ENCODE measurements at regions not wholly inside any gene's neighbourhood (a gene's known extent, or its start where the extent isn't known, plus 50 kb on each side); places are given as distances from the start of the nearest gene placed in this dataset.
"Not testable (repeated sequence)": the region's sequence is repeated elsewhere in the genome, so short reads cannot be mapped to it uniquely, and the experiment has no call there.

DNA sequence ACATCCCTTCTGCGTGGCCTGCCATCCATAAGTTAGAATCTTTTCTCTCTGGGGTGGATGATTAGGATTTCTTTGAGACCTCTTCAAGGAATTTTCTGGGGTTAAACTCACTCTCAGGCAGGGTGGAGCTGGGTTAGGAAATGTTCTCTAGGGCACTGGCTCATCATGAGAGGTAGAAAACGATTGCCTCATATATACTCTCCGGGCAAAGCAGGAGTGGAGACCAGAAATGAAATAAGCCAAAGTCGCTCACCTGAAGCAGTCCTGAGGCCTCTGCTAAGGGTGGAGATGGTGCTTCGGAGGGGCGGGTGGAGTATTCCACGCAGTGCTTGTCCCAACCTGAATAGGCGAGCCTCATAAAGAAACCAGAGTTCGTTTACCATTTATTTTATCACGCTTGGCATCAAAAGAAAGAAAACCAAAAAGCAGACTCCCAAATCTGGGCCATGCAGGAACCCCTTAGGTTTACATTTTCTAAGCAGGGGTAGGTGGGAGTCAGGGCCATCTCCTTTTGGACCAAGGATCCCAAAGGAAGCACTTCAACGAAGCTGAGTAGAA is 249.3 kb upstream of the MEIS1 start:
- no peak overlapping the region for H3K27ac ChIP-seq
- no peak for TF ChIP-seq ZFX (IDR thresholded peaks at IDR 0.05)
- TF ChIP-seq, protein P1, sequence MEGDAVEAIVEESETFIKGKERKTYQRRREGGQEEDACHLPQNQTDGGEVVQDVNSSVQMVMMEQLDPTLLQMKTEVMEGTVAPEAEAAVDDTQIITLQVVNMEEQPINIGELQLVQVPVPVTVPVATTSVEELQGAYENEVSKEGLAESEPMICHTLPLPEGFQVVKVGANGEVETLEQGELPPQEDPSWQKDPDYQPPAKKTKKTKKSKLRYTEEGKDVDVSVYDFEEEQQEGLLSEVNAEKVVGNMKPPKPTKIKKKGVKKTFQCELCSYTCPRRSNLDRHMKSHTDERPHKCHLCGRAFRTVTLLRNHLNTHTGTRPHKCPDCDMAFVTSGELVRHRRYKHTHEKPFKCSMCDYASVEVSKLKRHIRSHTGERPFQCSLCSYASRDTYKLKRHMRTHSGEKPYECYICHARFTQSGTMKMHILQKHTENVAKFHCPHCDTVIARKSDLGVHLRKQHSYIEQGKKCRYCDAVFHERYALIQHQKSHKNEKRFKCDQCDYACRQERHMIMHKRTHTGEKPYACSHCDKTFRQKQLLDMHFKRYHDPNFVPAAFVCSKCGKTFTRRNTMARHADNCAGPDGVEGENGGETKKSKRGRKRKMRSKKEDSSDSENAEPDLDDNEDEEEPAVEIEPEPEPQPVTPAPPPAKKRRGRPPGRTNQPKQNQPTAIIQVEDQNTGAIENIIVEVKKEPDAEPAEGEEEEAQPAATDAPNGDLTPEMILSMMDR (conservative IDR thresholded peaks at IDR 0.05) = no peak

DNA sequence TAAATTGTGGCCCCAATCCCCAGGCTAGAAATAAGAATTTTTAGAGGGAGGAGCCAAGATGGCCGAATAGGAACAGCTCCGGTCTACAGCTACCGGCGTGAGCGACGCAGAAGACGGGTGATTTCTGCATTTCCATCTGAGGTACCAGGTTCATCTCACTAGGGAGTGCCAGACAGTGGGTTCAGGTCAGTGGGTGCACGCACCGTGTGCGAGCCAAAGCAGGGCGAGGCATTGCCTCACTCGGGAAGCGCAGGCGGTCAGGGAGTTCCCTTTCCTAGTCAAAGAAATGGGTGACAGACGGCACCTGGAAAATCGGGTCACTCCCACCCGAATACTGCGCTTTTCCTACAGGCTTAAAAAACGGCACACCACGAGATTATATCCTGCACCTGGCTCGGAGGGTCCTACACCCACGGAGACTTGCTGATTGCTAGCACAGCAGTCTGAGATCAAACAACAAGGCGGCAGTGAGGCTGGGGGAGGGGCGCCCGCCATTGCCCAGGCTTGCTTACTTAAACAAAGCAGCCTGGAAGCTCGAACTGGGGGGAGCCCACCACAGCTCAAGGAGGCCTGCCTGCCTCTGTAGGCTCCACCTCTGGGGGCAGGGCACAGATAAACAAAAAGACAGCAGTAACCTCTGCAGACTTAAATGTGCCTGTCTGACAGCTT is 257.7 kb upstream of the MEIS1 start:
- H3K27ac ChIP-seq = not testable (repeated sequence)

DNA sequence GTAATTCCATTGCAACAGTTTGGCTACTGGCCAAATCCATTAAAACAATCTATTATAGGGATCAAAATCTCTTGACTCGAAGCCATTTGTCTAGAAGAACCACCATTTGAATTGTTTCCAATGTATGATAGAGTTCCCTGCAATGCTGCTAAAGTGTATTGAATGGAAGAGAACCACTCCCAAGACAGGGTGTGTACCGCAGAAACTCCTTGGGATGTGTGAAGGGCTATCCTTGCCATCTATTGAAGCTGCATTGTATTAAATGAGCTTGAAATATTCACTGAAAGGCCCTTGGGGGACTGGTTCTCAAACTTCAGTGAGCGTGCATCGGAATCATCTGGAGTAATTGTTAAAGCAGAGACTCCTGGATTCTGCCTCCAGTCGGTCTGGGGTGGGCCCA is 260.4 kb upstream of the MEIS1 start:
- TF ChIP-seq, protein P1 (conservative IDR thresholded peaks at IDR 0.05) = no peak
- TF ChIP-seq ZFX (IDR thresholded peaks at IDR 0.05) = no peak
- no peak overlapping the region for H3K27ac ChIP-seq

DNA sequence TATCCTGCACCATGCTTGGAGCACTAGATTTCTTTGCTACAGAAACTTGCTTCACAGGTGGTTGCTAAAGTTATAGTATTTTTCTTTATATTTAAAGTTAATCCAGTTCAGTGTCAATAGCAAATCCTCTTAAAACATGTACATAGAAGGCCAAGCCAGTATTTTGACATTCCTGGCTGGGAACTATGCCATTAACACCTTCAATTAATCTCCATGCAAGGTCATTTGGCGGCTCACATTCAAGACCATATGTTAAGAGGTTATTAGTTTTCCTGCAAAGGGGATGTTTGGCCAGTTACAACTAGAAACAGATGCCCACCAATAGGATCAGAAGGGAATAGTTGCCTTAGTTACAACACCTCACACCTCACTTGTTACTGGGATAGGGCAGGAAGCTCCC is 261.3 kb upstream of the MEIS1 start:
- H3K27ac ChIP-seq = no peak overlapping the region
- TF ChIP-seq, protein P1 (conservative IDR thresholded peaks at IDR 0.05) = no peak
- no peak for TF ChIP-seq ZFX (IDR thresholded peaks at IDR 0.05)

DNA sequence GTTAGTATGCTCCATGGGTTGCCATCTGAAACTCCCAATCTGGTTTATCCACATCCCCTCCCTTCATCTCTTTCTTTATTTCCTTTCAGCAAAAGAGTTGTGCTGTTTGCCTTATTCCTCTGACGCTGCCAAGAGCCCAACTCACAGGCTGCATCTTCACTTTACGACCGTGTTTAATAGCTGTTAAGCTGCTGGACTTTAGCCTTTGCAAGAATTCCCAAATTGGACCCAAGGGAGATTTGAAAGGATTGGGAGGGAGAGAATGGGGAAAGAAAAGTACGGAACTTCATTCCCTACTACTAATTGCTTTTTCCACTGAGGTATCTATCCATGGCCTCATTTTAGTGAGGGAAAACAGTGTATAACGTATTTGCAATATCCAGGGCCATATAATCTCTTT is 263.4 kb upstream of the MEIS1 start:
- no peak for TF ChIP-seq ZFX (IDR thresholded peaks at IDR 0.05)
- TF ChIP-seq, protein P1 (conservative IDR thresholded peaks at IDR 0.05) = no peak
- H3K27ac ChIP-seq = no peak overlapping the region

DNA sequence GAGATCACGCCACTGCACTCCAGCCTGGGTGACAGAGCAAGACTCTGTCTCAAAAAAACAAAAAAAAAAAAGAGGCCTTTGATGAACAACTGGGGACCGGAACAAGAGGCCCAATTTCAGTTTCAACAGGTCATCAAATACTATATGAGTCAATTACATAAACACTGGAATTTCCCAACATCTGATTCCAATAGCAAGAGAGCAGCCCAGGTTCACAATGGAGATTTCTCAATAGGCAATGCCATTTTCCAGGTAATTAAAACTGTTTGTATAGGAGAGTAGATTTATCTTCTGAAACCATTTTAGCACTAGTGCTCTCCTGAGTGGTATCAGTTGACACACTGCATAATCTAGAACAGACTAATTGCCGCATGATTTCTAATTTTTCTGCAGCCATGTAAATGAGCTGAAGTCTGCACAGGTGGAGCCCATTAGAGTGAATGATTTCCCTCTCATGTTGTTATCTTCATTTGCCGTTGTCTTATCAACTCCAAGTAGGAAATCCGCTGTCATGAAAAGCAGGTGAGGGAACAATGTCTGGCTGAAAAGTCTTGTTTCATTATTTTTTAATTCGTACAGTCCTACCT is 264.1 kb upstream of the MEIS1 start:
- no peak overlapping the region for H3K27ac ChIP-seq
- TF ChIP-seq, protein P1 (conservative IDR thresholded peaks at IDR 0.05) = no peak
- TF ChIP-seq ZFX (IDR thresholded peaks at IDR 0.05) = no peak

DNA sequence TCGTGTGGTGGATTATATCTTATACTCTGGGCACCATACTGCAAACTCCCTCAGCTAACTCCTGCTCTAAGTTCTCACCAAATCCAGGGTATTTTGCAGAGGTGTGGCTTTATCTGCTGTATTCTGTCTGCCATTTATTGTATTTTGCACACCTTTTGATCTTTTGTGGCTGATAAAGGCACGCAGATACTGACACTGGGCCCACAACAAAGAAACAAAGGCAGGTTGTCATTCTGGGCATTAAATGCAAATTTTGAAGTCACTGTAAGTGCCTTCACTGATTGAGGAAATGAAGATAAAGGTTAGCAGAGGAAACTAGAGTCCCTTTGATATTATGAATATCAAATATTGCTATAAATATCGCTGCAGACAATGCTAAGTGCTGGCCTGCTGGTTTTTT is 265.8 kb upstream of the MEIS1 start:
- TF ChIP-seq ZFX (IDR thresholded peaks at IDR 0.05) = no peak
- TF ChIP-seq, protein P1 (conservative IDR thresholded peaks at IDR 0.05) = no peak
- no peak overlapping the region for H3K27ac ChIP-seq

DNA sequence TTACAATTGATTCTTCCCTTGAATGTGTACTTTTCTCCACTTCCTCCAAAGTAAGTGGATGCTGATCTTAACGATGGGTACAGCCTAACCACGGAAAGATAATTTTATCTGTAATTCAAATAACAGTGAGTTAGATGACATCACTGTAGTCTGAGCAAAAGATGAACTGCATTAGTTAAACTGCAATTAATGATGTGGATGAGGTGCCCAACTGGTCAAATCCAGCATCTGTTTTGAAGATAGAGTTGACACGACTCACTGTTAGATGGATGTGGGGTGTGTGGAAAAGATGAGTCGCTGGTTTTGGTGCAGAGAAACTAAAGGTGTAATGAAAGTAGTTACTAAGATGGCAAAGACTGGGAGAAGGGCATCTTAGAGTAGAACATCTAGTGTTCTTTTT is 270.5 kb upstream of the MEIS1 start:
- H3K27ac ChIP-seq = no peak overlapping the region
- TF ChIP-seq ZFX (IDR thresholded peaks at IDR 0.05) = no peak
- TF ChIP-seq, protein P1 (conservative IDR thresholded peaks at IDR 0.05) = no peak

Measured in C4-2B (cell line).